ENCODE measurements at regions not wholly inside any gene's neighbourhood (a gene's known extent, or its start where the extent isn't known, plus 50 kb on each side); places are given as distances from the start of the nearest gene placed in this dataset.

DNA sequence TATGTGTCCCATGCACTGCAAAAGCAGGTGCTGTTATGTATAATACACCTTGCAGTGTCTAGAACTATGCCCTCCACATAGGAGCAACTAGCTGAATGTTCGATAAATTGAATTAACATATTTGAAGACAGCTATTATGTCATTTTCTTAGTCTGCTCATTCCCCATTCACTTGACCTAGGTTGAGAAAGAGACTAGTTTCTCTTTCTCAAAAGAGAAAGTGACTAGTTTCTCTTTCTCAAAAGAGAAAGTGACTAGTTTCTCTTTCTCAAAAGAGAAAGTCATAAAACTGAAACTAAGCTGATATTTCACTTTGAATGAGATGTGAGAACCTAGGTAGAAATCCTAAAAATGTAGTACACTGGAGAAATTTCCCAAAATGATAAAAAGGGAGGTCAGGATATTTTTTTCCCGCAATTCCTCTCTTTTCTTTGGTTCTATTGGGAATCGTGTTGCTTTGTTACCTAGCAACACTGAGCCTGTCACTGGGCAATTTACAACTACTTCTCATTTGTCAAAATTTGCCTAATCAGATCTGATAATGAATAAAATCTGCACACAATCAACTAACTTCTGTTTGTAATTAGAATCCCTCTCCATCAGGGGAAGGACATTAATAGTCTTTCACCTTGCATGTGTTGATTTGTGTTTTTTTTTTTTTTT, 132.0 kb upstream of the GRIA1 start (continued):
- TF ChIP-seq, protein P1, sequence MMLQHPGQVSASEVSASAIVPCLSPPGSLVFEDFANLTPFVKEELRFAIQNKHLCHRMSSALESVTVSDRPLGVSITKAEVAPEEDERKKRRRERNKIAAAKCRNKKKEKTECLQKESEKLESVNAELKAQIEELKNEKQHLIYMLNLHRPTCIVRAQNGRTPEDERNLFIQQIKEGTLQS (IDR thresholded peaks at IDR 0.05; ENCODE audit: insufficient read depth, low read depth, low read length) = no peak
- TF ChIP-seq EZH2 (IDR thresholded peaks at IDR 0.05; ENCODE audit: low read depth, low read length, severe bottlenecking) (no peak), JUND (IDR thresholded peaks at IDR 0.05; ENCODE audit: low read length) (no peak), BCL11A (IDR thresholded peaks at IDR 0.05; ENCODE audit: low read depth in 2 of 2, low read length in 2 of 2) (no peak), TEAD4 (IDR thresholded peaks at IDR 0.05; ENCODE audit: low read depth, low read length) (no peak), CREB1 (IDR thresholded peaks at IDR 0.05) (no peak), MAFK (IDR thresholded peaks at IDR 0.05; ENCODE audit: low read depth, low read length) (no peak), CTBP2 (IDR thresholded peaks at IDR 0.05; ENCODE audit: borderline replicate concordance, insufficient read depth, insufficient read length, low read length) (no peak), CBX5 (IDR thresholded peaks at IDR 0.05; ENCODE audit: low read depth, low read length) (no peak)
